GM23248 (cell line): ENCODE measurements at regions not wholly inside any gene's neighbourhood (a gene's known extent, or its start where the extent isn't known, plus 50 kb on each side); places are given as distances from the start of the nearest gene placed in this dataset.

ENCODE experiments used
- DNase-seq: peaks from one replicate; pipeline ENCODE4 v3.0.0-alpha.2; 2015
- H2AFZ ChIP-seq: fragments of 200-600 bp; sonication (generic); 2 replicates; pipeline ENCODE4 v1.6.1; 2016; ENCODE audit warnings: antibody characterized with exemption
- H3F3A ChIP-seq: fragments of 200-600 bp; sonication (generic); 2 replicates; pipeline ENCODE4 v1.6.1; 2016; ENCODE audit warnings: mild to moderate bottlenecking, antibody characterized with exemption, mixed run types; ENCODE audit not compliant: insufficient read depth
- H3K27ac ChIP-seq: fragments of 200-600 bp; sonication (generic); 2 replicates; pipeline ENCODE4 v1.5.1; 2016; ENCODE audit warnings: mild to moderate bottlenecking
- H3K27me3 ChIP-seq: fragments of 200-600 bp; sonication (generic); replicated peaks from 2 replicates; pipeline ENCODE4 v1.6.1; 2016; ENCODE audit warnings: mild to moderate bottlenecking; ENCODE audit not compliant: insufficient read depth
- H3K36me3 ChIP-seq: fragments of 200-600 bp; sonication (generic); 2 replicates; pipeline ENCODE4 v1.6.1; 2016; ENCODE audit warnings: low read depth, mild to moderate bottlenecking
- H3K4me1 ChIP-seq: fragments of 200-600 bp; sonication (generic); 2 replicates; pipeline ENCODE4 v1.6.1; 2016; ENCODE audit warnings: mild to moderate bottlenecking; ENCODE audit not compliant: insufficient read depth
- H3K4me2 ChIP-seq: fragments of 200-600 bp; sonication (generic); one replicate; pipeline ENCODE4 v1.6.1; 2016; ENCODE audit warnings: mild to moderate bottlenecking; ENCODE audit not compliant: unreplicated experiment
- H3K4me3 ChIP-seq: fragments of 200-600 bp; sonication (generic); 2 replicates; pipeline ENCODE4 v1.5.1; 2016; ENCODE audit warnings: mild to moderate bottlenecking
- H3K79me2 ChIP-seq: fragments of 200-600 bp; sonication (generic); 2 replicates; pipeline ENCODE4 v1.6.1; 2016; ENCODE audit warnings: mild to moderate bottlenecking; ENCODE audit not compliant: insufficient read depth
- H3K9ac ChIP-seq: fragments of 200-600 bp; sonication (generic); 2 replicates; pipeline ENCODE4 v1.6.1; 2016; ENCODE audit warnings: mild to moderate bottlenecking
- H3K9me2 ChIP-seq: fragments of 200-600 bp; sonication (generic); 2 replicates; pipeline ENCODE4 v1.6.1; 2016; ENCODE audit warnings: mixed run types, mild to moderate bottlenecking, moderate library complexity; ENCODE audit not compliant: insufficient read depth
- H3K9me3 ChIP-seq: fragments of 200-600 bp; sonication (generic); one replicate; pipeline ENCODE4 v1.6.1; 2017; ENCODE audit warnings: low read depth
- H4K20me1 ChIP-seq: fragments of 200-600 bp; sonication (generic); 2 replicates; pipeline ENCODE4 v1.6.0; 2016; ENCODE audit not compliant: insufficient read depth
- EZH2 ChIP-seq: fragments of 200-600 bp; sonication (generic); IDR thresholded peaks from 2 replicates; pipeline ENCODE4 v1.6.1; 2018; ENCODE audit warnings: antibody characterized with exemption, mild to moderate bottlenecking; ENCODE audit not compliant: insufficient read depth, poor library complexity, severe bottlenecking
- EZH2phosphoT487 ChIP-seq: fragments of 200-600 bp; sonication (generic); IDR thresholded peaks from 2 replicates; pipeline ENCODE4 v1.6.1; 2018; ENCODE audit warnings: antibody characterized with exemption, moderate library complexity, mild to moderate bottlenecking, low read depth; ENCODE audit not compliant: insufficient read depth
- WGBS, 2 experiments: methylation state at CpG; one replicate each; pipeline ENCODE4 v1.1.6; 2015 to 2017; ENCODE audit warnings: low lambda C conversion rate in 2 of 2, low coverage in 1 of 2; ENCODE audit errors: missing lambda C conversion rate in 2 of 2; 5-methylcytosine and 5-hydroxymethylcytosine counted together
- in situ Hi-C: fragments of 300-500 bp; cut with MboI; formaldehyde crosslinking; loops from 2 replicates; pipeline ENCODE4 v1.15.0; 2020

GRCh38 chr4:43223820-43224219 is 331.3 kb downstream of the GRXCR1 start:
- H3K27ac ChIP-seq = no peak overlapping the region
- no peaks in the 10 kb centered on the region for H3K4me1 ChIP-seq
- H3F3A ChIP-seq = no peaks in the 10 kb centered on the region
- in situ Hi-C loops = no loop called here
- no peaks in the 10 kb centered on the region for H3K36me3 ChIP-seq
- no peaks in the 10 kb centered on the region for H4K20me1 ChIP-seq
- H3K4me2 ChIP-seq = no peak overlapping the region
- H3K9me2 ChIP-seq = no peaks in the 10 kb centered on the region
- H3K4me3 ChIP-seq = no peak overlapping the region
- no peak overlapping the region for H2AFZ ChIP-seq
- no peak overlapping the region for H3K9ac ChIP-seq
- no peak for TF ChIP-seq EZH2
- H3K27me3 ChIP-seq = peaks cover 5% of the 10 kb centered on the region; the same call in 1 of the 2 replicates
- DNase-seq = peak; percentile 3
- 84 to 86% methylated on average over 3 of the region's 3 CpGs for WGBS, 2 experiments
- no peaks in the 10 kb centered on the region for H3K79me2 ChIP-seq
- no peaks in the 10 kb centered on the region for H3K9me3 ChIP-seq

DNA sequence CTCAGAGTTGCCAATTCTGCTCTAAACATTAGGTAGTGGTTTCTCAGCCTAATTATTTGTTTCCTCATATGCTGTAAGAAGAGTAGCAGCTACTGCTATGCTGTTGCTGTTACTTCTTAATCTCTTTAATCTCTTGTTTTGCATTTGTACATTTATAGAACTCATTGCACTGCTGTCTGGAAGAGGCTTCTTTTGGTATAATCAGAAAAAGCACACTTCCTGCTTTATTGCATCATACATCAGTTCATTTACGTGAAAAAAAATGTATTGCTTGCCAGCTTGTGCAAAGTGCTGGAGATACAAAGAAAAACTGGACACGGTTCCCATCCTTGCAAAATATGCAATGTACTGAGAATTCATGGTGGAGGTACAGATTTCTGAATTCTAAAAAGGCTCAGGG is 332.0 kb downstream of the GRXCR1 start:
- no peak for DNase-seq
- Histone ChIP-seq H3K36me3 (no peaks in the 10 kb centered on the region), H3K4me2 (no peak overlapping the region), H2AFZ (0 out of 2 replicates have a peak overlapping the region, but pooled peaks have one; percentile 41), H3K9me2 (no peaks in the 10 kb centered on the region), H3F3A (no peaks in the 10 kb centered on the region), H3K27me3 (peaks cover 5% of the 10 kb centered on the region; the same call in 1 of the 2 replicates), H3K9ac (no peak overlapping the region), H3K9me3 (no peaks in the 10 kb centered on the region), H4K20me1 (no peaks in the 10 kb centered on the region), H3K4me3 (no peak overlapping the region), H3K79me2 (no peaks in the 10 kb centered on the region), H3K27ac (no peak overlapping the region), H3K4me1 (no peaks in the 10 kb centered on the region)
- no peak for TF ChIP-seq EZH2phosphoT487
- no peak for TF ChIP-seq EZH2
- 8% methylated on average over 2 of the region's 2 CpGs for WGBS, 2 experiments
- in situ Hi-C loops = no loop called here

DNA sequence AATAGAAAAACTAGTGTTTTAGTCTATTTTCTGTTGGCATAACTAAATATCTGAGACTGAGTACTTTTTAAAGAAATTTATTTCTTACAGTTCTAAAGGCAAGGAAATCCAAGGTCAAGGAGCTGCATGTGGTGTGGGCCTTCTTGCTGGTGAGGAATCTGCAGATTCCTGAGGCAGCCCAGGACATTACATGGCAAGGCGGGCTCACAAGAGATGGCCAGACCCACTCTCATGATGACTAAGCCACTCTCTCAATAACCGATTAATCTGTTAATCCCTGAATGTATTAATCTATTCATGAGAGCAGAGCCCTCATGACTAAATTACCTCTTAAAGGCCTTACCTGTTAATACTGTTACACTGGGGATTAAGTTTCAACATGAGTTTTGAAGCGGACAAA is 340.8 kb downstream of the GRXCR1 start:
- TF ChIP-seq EZH2phosphoT487 (no peak), EZH2 (no peak)
- H3K4me3 ChIP-seq = no peak overlapping the region
- 72 to 81% methylated on average over 3 of the region's 3 CpGs for WGBS, 2 experiments
- no peak overlapping the region for H3K9ac ChIP-seq
- no peak overlapping the region for H2AFZ ChIP-seq
- H3K9me3 ChIP-seq = no peaks in the 10 kb centered on the region
- H3K36me3 ChIP-seq = no peaks in the 10 kb centered on the region
- no peak for DNase-seq
- no peak overlapping the region for H3K27ac ChIP-seq
- H3K27me3 ChIP-seq = no peaks in the 10 kb centered on the region
- H3F3A ChIP-seq = no peaks in the 10 kb centered on the region
- no peaks in the 10 kb centered on the region for H3K9me2 ChIP-seq
- no peaks in the 10 kb centered on the region for H3K79me2 ChIP-seq
- H3K4me1 ChIP-seq = no peaks in the 10 kb centered on the region
- in situ Hi-C loops = no loop called here
- H3K4me2 ChIP-seq = no peak overlapping the region
- no peaks in the 10 kb centered on the region for H4K20me1 ChIP-seq

DNA sequence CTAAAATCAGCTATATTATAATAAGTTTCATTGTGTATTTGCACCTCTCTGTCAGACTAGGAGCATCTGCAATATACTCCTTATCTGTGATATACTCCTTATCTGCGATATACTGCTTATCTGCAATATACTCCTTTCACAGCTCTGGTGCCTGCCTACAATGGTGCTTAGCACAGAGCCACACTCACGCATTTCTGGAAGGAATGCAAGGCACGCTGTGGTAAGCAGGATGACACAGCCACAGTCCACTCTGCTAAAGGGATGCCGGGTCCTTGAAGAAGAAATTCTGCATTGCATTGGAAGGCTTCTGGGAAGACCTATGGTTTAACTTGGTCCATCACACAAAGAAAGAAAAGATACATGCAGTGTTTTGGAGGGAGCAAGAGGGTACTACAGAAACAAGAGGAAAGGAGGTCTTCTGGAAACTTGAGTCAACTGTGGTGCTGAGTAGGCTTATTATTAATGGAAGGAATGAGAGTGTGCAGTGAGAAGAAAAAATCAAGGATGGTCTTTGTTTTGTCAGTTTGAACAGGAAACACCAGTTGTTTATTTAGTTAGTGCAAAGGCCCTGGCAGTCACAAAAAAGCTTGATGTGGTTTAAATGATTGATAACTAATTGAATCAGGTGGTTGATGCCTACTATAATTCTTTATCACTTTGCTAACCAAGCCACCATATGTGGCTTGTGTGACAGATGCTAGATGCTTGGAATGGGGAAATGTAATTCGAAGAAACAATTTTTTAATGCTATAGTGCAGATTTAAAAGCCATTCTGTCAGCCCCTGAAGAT is 342.3 kb downstream of the GRXCR1 start:
- Histone ChIP-seq H3K4me2 (no peak overlapping the region), H3K36me3 (no peaks in the 10 kb centered on the region), H2AFZ (no peak overlapping the region), H4K20me1 (no peaks in the 10 kb centered on the region), H3K4me1 (no peaks in the 10 kb centered on the region), H3K79me2 (no peaks in the 10 kb centered on the region), H3K4me3 (no peak overlapping the region), H3K27me3 (no peaks in the 10 kb centered on the region), H3K9me2 (no peaks in the 10 kb centered on the region), H3K27ac (no peak overlapping the region), H3K9me3 (no peaks in the 10 kb centered on the region), H3K9ac (no peak overlapping the region), H3F3A (no peaks in the 10 kb centered on the region)
- in situ Hi-C loops = no loop called here
- WGBS, 2 experiments = 46 to 60% methylated on average over 5 of the region's 5 CpGs
- no peak for TF ChIP-seq EZH2
- TF ChIP-seq EZH2phosphoT487 = no peak
- DNase-seq = peak; percentile 47
